Adrenal gland (tissue), 9 donors: ENCODE measurements at regions not wholly inside any gene's neighbourhood (a gene's known extent, or its start where the extent isn't known, plus 50 kb on each side); places are given as distances from the start of the nearest gene placed in this dataset.
"Not testable (repeated sequence)": the region's sequence is repeated elsewhere in the genome, so short reads cannot be mapped to it uniquely, and the experiment has no call there.

ENCODE experiments used
- DNase-seq, 7 donors: peaks; one replicate each; pipeline ENCODE4 v3.0.0-alpha.2; 2019 to 2020
- H3K27ac ChIP-seq, 5 donors: fragments of 200-600 bp; sonication (generic) in 4 of 5; 1 replicate in 3 of 5; 2 replicates in 2 of 5; pipeline versions ENCODE4 v1.5.1 to v1.8.0; 2016 to 2020; ENCODE audit warnings: mild to moderate bottlenecking in 1 of 5
- H3K27me3 ChIP-seq: fragments of 200-600 bp; 2 replicates; pipeline ENCODE4 v1.8.0; 2021
- H3K36me3 ChIP-seq, 2 donors: fragments of 200-600 bp; replicated peaks in 1 of 2; 1 replicate in 1 of 2; 2 replicates in 1 of 2; pipeline versions ENCODE4 v1.5.1 to v1.8.0; 2018 to 2022
- H3K4me1 ChIP-seq, 2 donors: fragments of 200-600 bp; replicated peaks in 1 of 2; 1 replicate in 1 of 2; 2 replicates in 1 of 2; pipeline versions ENCODE4 v1.5.1 to v1.8.0; 2018 to 2021
- H3K4me3 ChIP-seq, 4 donors: fragments of 200-600 bp; sonication (generic) in 3 of 4; one replicate each; pipeline ENCODE4 v1.5.1; 2016 to 2018
- H3K9me3 ChIP-seq, 3 donors: fragments of 200-600 bp; sonication (generic) in 1 of 3; replicated peaks in 1 of 3; 1 replicate in 2 of 3; 2 replicates in 1 of 3; pipeline versions ENCODE4 v1.5.1 to v1.8.0; 2016 to 2021
- CTCF ChIP-seq, 6 experiments: fragments of 450-650 bp in 4 of 6; fragments of 200-600 bp in 2 of 6; sonication (generic) in 1 of 6; IDR thresholded peaks; 1 replicate in 5 of 6; 2 replicates in 1 of 6; pipeline versions ENCODE4 v1.5.1 to v1.8.0; 2016 to 2021; ENCODE audit warnings: antibody characterized with exemption in 6 of 6, mild to moderate bottlenecking in 2 of 6, moderate library complexity in 1 of 6
- POLR2A ChIP-seq, 2 donors: fragments of 450-650 bp; IDR thresholded peaks; one replicate each; pipeline ENCODE4 v1.6.1; 2017; ENCODE audit warnings: antibody characterized with exemption in 2 of 2, mild to moderate bottlenecking in 2 of 2, moderate library complexity in 1 of 2
- WGBS, 4 donors: extraction: QIAGEN DNeasy Blood & Tissue Kit in 2 of 4; methylation state at CpG; one replicate each; pipeline versions ENCODE4 v1.1.5 to v1.1.7; 2013 to 2017; 5-methylcytosine and 5-hydroxymethylcytosine counted together
- intact Hi-C, 2 donors: fragments of 100-400 bp; cut with DNase I; formaldehyde crosslinking; loops; one replicate each; pipeline versions ENCODE4 v1.14.1 to v1.15.0; 2022 to 2023
- donor health status: healthy with polysubstance abuse.
- donor health status: Bipolar disorder and iron deficiency.
- donor health status: DM: yes; HTN: yes; CAD: no.
- donor health status: DM: no; HTN: no; CAD: no.
- donor health status: DM: no; HTN: no; CAD: no.

DNA sequence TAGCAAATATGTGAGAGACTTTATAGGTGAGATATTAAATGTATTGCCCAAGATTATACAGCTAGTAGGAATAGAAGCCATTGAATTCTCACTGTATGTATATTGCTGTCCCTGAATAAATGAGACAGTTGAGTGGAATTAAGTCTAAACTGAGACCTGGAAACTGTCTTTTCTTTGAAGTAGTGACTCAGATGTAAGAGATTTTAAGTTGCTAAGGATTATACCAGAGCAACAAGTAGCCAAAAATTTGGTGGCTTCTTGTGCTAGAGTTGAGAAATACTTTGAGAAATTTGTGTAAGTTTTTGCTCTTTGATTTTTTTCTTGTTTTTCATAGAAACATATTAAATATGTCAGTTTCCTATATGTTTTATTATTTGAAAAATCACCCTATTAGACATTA lies 58.7 kb downstream of the TANC2 start:
- H3K27me3 ChIP-seq = no peaks in the 10 kb centered on the region
- H3K4me1 ChIP-seq = no peaks in the 10 kb centered on the region
- no peak overlapping the region for H3K27ac ChIP-seq
- H3K4me3 ChIP-seq = no peak overlapping the region
- no peaks in the 10 kb centered on the region for H3K36me3 ChIP-seq
- DNase-seq = no peak
- intact Hi-C loops = no loop called here
- no peaks in the 10 kb centered on the region for H3K9me3 ChIP-seq
- no peak for TF ChIP-seq CTCF (IDR thresholded peaks at IDR 0.05)
- no peak for TF ChIP-seq POLR2A (IDR thresholded peaks at IDR 0.05)

- H3K27me3 ChIP-seq, H3K36me3 ChIP-seq, intact Hi-C loops, H3K9me3 ChIP-seq, H3K4me3 ChIP-seq, DNase-seq, H3K27ac ChIP-seq, H3K4me1 ChIP-seq: not testable (repeated sequence)
- 88 to 94% (median 91%) methylated on average over 4 of the region's 4 CpGs for WGBS, 4 donors
Observed at GRCh38 chr17:63025637-63026036, 59.6 kb downstream of the TANC2 start.

DNA sequence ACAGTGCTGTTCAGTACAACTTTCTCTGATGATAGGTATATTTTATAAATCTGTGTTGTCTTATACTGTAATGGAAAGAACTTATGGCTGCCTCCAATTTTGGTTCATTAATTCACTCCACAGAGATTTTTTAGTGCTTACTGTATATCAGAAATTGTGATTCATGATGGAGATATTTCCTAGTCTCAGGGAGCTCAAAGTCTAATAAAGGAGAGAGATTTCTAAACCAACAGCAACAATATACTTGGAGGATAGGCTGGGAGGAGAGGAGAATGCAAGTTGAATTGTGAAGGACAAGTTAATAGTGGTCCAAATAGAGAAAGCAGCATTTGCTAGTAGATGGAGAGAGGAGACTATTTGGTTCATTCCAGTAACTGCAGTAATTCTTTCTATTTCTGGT lies 63.5 kb downstream of the TANC2 start:
- H3K4me3 ChIP-seq = no peak overlapping the region
- H3K27ac ChIP-seq = no peak overlapping the region
- no peaks in the 10 kb centered on the region for H3K4me1 ChIP-seq
- DNase-seq = no peak
- no peaks in the 10 kb centered on the region for H3K9me3 ChIP-seq
- no peaks in the 10 kb centered on the region for H3K27me3 ChIP-seq
- intact Hi-C loops = no loop called here
- no peaks in the 10 kb centered on the region for H3K36me3 ChIP-seq
- no peak for TF ChIP-seq CTCF (IDR thresholded peaks at IDR 0.05)
- TF ChIP-seq POLR2A (IDR thresholded peaks at IDR 0.05) = no peak

GRCh38 chr17:63032142-63032541 lies 66.1 kb downstream of the TANC2 start:
- no peak overlapping the region for H3K27ac ChIP-seq
- no peaks in the 10 kb centered on the region for H3K4me1 ChIP-seq
- no peaks in the 10 kb centered on the region for H3K27me3 ChIP-seq
- no peak overlapping the region for H3K4me3 ChIP-seq
- TF ChIP-seq POLR2A (IDR thresholded peaks at IDR 0.05) (no peak), CTCF (IDR thresholded peaks at IDR 0.05) (no peak)
- no peaks in the 10 kb centered on the region for H3K36me3 ChIP-seq
- H3K9me3 ChIP-seq = no peaks in the 10 kb centered on the region
- intact Hi-C loops = no loop called here
- WGBS, 4 donors = 89 to 95% (median 92%) methylated on average over 2 of the region's 2 CpGs
- DNase-seq = no peak

- intact Hi-C loops = no loop called here
- Histone ChIP-seq H3K4me1 (no peaks in the 10 kb centered on the region), H3K4me3 (no peak overlapping the region), H3K36me3 (no peaks in the 10 kb centered on the region), H3K27ac (no peak overlapping the region), H3K27me3 (no peaks in the 10 kb centered on the region), H3K9me3 (no peaks in the 10 kb centered on the region)
- TF ChIP-seq POLR2A (IDR thresholded peaks at IDR 0.05) = no peak
- no peak for TF ChIP-seq CTCF (IDR thresholded peaks at IDR 0.05)
- no peak for DNase-seq
- WGBS, 4 donors = 79 to 91% (median 88%) methylated on average over 2 of the region's 2 CpGs
Observed at GRCh38 chr17:63033142-63033541, 67.1 kb downstream of the TANC2 start.
